H1 (cell line): ENCODE measurements at regions not wholly inside any gene's neighbourhood (a gene's known extent, or its start where the extent isn't known, plus 50 kb on each side); places are given as distances from the start of the nearest gene placed in this dataset.

Experiments
- CTCF ChIA-PET: fragments of 300-600 bp; sonication (Branson Sonifier 250); formaldehyde crosslinking; loops from one replicate; lab custom pipeline; 2021; ENCODE audit not compliant: partially characterized antibody; lab: Charles Lee
- POLR2A ChIA-PET: fragments of 300-600 bp; sonication (Branson Sonifier 250); formaldehyde crosslinking; loops from one replicate; lab custom pipeline; 2021; ENCODE audit warnings: inconsistent platforms; ENCODE audit not compliant: partially characterized antibody; lab: Charles Lee
- DNase-seq, 2 experiments: peaks; one replicate each; pipeline versions ENCODE4 v3.0.0 to v3.0.0-alpha.2; 2010 to 2022; ENCODE audit warnings: low spot score in 2 of 2, low read depth in 1 of 2, mixed read lengths in 1 of 2
- FAIRE-seq: peaks from 2 replicates; lab custom pipeline; 2011; peaks lifted over from hg19 to GRCh38; lab: Jason Lieb, UNC
- H2AFZ ChIP-seq: 2 replicates; pipeline ENCODE4 v1.8.1; 2012; ENCODE audit warnings: low read length, inconsistent platforms
- H2AK5ac ChIP-seq: 2 replicates; pipeline ENCODE4 v1.6.1; 2013; ENCODE audit warnings: low read depth, low read length
- H2BK120ac ChIP-seq: replicated peaks from 2 replicates; pipeline ENCODE3; 2013; ENCODE audit warnings: low read depth, low read length, inconsistent platforms
- H2BK12ac ChIP-seq: 2 replicates; pipeline ENCODE4 v1.6.1; 2013; ENCODE audit warnings: low read depth, low read length
- H2BK15ac ChIP-seq: 2 replicates; pipeline ENCODE4 v1.6.1; 2013; ENCODE audit warnings: low read length
- H2BK20ac ChIP-seq: 2 replicates; pipeline ENCODE4 v1.6.1; 2013; ENCODE audit warnings: low read length
- H2BK5ac ChIP-seq: 2 replicates; pipeline ENCODE4 v1.6.1; 2013; ENCODE audit warnings: low read depth, low read length
- H3K14ac ChIP-seq: 2 replicates; pipeline ENCODE4 v1.6.1; 2013; ENCODE audit warnings: inconsistent platforms; ENCODE audit not compliant: insufficient read length
- H3K18ac ChIP-seq: 2 replicates; pipeline ENCODE4 v1.6.1; 2013; ENCODE audit warnings: low read length; ENCODE audit errors: extremely low read depth
- H3K23ac ChIP-seq: 2 replicates; pipeline ENCODE4 v1.6.1; 2013; ENCODE audit warnings: inconsistent platforms; ENCODE audit not compliant: insufficient read length
- H3K23me2 ChIP-seq: 2 replicates; pipeline ENCODE4 v1.6.1; 2013; ENCODE audit warnings: low read depth, low read length
- H3K27ac ChIP-seq: 2 replicates; pipeline ENCODE4 v1.6.1; 2011; ENCODE audit warnings: low read depth, low read length, inconsistent platforms
- H3K27me3 ChIP-seq, 4 experiments: replicated peaks in 1 of 4; 1 replicate in 1 of 4; 2 replicates in 3 of 4; pipeline versions ENCODE4 v1.6.1 to v1.8.1; 2011 to 2013; ENCODE audit warnings: low read length in 3 of 4, mild to moderate bottlenecking in 3 of 4, inconsistent platforms in 2 of 4, mixed read lengths in 2 of 4, moderate library complexity in 1 of 4; ENCODE audit not compliant: control insufficient read depth in 3 of 4, insufficient read depth in 3 of 4; ENCODE audit errors: extremely low read depth in 1 of 4
- H3K36me3 ChIP-seq, 4 experiments: 2 replicates each; pipeline versions ENCODE4 v1.6.1 to v1.8.1; 2011 to 2013; ENCODE audit warnings: mild to moderate bottlenecking in 4 of 4, low read length in 3 of 4, moderate library complexity in 2 of 4, control low read depth in 1 of 4, inconsistent platforms in 1 of 4; ENCODE audit not compliant: insufficient read depth in 4 of 4, control insufficient read depth in 2 of 4
- H3K4ac ChIP-seq: replicated peaks from 2 replicates; pipeline ENCODE3; 2013; ENCODE audit warnings: low read length, low read depth, mixed read lengths, inconsistent platforms; ENCODE audit not compliant: insufficient read length
- H3K4me1 ChIP-seq, 4 experiments: replicated peaks in 1 of 4; 1 replicate in 1 of 4; 2 replicates in 3 of 4; pipeline versions ENCODE4 v1.6.1 to v1.8.1; 2011 to 2013; ENCODE audit warnings: low read length in 3 of 4, inconsistent platforms in 2 of 4, mixed read lengths in 1 of 4; ENCODE audit not compliant: insufficient read depth in 4 of 4, control insufficient read depth in 3 of 4
- H3K4me2 ChIP-seq, 2 experiments: 2 replicates each; pipeline versions ENCODE4 v1.6.1 to v1.8.1; 2011 to 2013; ENCODE audit warnings: low read depth in 2 of 2, low read length in 2 of 2, control low read depth in 1 of 2, inconsistent platforms in 1 of 2, mild to moderate bottlenecking in 1 of 2; ENCODE audit not compliant: insufficient read depth in 1 of 2
- H3K4me3 ChIP-seq, 4 experiments: fragments of 200-600, 300-600 bp in 1 of 4; sonication (generic), shearing (Covaris generic), sonication (Bioruptor Twin) in 1 of 4; 2 replicates each; pipeline versions ENCODE4 v1.5.1 to v1.8.1; 2011 to 2016; ENCODE audit warnings: low read length in 4 of 4, low read depth in 3 of 4, control low read depth in 2 of 4, inconsistent platforms in 2 of 4, mild to moderate bottlenecking in 2 of 4, mixed read lengths in 1 of 4, moderate library complexity in 1 of 4; ENCODE audit not compliant: insufficient read depth in 2 of 4; ENCODE audit errors: extremely low read depth in 1 of 4
- H3K56ac ChIP-seq: replicated peaks from 2 replicates; pipeline ENCODE3; 2013; ENCODE audit warnings: low read depth, mild to moderate bottlenecking, mixed read lengths, low read length, inconsistent platforms; ENCODE audit not compliant: insufficient read length
- H3K79me1 ChIP-seq: 2 replicates; pipeline ENCODE4 v1.6.1; 2013; ENCODE audit warnings: low read depth, low read length, control low read depth
- H3K79me2 ChIP-seq, 2 experiments: 2 replicates each; pipeline versions ENCODE4 v1.6.1 to v1.8.1; 2012 to 2013; ENCODE audit warnings: low read length in 2 of 2, mild to moderate bottlenecking in 2 of 2, inconsistent platforms in 1 of 2; ENCODE audit not compliant: insufficient read depth in 2 of 2, control insufficient read depth in 1 of 2
- H3K9ac ChIP-seq, 4 experiments: replicated peaks in 1 of 4; 1 replicate in 1 of 4; 2 replicates in 3 of 4; pipeline versions ENCODE4 v1.6.1 to v1.8.1; 2011 to 2013; ENCODE audit warnings: low read depth in 3 of 4, low read length in 3 of 4, control low read depth in 2 of 4, mild to moderate bottlenecking in 2 of 4, moderate library complexity in 2 of 4, inconsistent platforms in 1 of 4; ENCODE audit errors: extremely low read depth in 1 of 4
- H3K9me3 ChIP-seq, 2 experiments: 2 replicates each; pipeline versions ENCODE4 v1.6.1 to v1.8.1; 2012 to 2013; ENCODE audit warnings: mild to moderate bottlenecking in 2 of 2, moderate library complexity in 2 of 2, control low read depth in 1 of 2, inconsistent platforms in 1 of 2, low read depth in 1 of 2, low read length in 1 of 2, mixed read lengths in 1 of 2; ENCODE audit not compliant: insufficient read depth in 2 of 2
- H4K20me1 ChIP-seq, 2 experiments: replicated peaks in 1 of 2; 2 replicates each; pipeline versions ENCODE3 to v1.8.1; 2011 to 2013; ENCODE audit warnings: inconsistent platforms in 2 of 2, low read length in 2 of 2, mild to moderate bottlenecking in 1 of 2; ENCODE audit not compliant: insufficient read depth in 2 of 2, control insufficient read depth in 1 of 2
- H4K5ac ChIP-seq: 2 replicates; pipeline ENCODE4 v1.6.1; 2013; ENCODE audit warnings: low read length, low read depth, mixed read lengths, inconsistent platforms; ENCODE audit not compliant: insufficient read length
- H4K8ac ChIP-seq: 2 replicates; pipeline ENCODE4 v1.8.0; 2013; ENCODE audit warnings: mild to moderate bottlenecking, moderate library complexity, low read length, inconsistent platforms; ENCODE audit not compliant: insufficient read depth; ENCODE audit errors: extremely low read depth
- H4K91ac ChIP-seq: replicated peaks from 2 replicates; pipeline ENCODE3; 2013; ENCODE audit warnings: low read length, mixed read lengths, inconsistent platforms; ENCODE audit not compliant: insufficient read length
- BCL11A ChIP-seq, 2 experiments: IDR thresholded peaks; one replicate each; pipeline ENCODE4 v1.6.1; 2011; ENCODE audit warnings: low read depth in 2 of 2, low read length in 2 of 2, mild to moderate bottlenecking in 2 of 2
- JUND ChIP-seq: IDR thresholded peaks from 2 replicates; pipeline ENCODE4 v1.6.1; 2011; ENCODE audit warnings: mild to moderate bottlenecking, improper control_type of control experiment, low read length
- WGBS, 2 experiments: shearing (Covaris generic) in 1 of 2; methylation state at CpG; one replicate each; pipeline versions ENCODE4 v1.1.6 to v1.1.7; 2013 to 2015; ENCODE audit warnings: low lambda C conversion rate in 2 of 2, mixed read lengths in 2 of 2, inconsistent platforms in 1 of 2, low coverage in 1 of 2, missing lambda C conversion rate in 1 of 2; ENCODE audit not compliant: insufficient replicate concordance in 2 of 2, insufficient coverage in 1 of 2, insufficient read length in 1 of 2; ENCODE audit errors: extremely low coverage in 1 of 2, missing lambda C conversion rate in 1 of 2; 5-methylcytosine and 5-hydroxymethylcytosine counted together

DNA sequence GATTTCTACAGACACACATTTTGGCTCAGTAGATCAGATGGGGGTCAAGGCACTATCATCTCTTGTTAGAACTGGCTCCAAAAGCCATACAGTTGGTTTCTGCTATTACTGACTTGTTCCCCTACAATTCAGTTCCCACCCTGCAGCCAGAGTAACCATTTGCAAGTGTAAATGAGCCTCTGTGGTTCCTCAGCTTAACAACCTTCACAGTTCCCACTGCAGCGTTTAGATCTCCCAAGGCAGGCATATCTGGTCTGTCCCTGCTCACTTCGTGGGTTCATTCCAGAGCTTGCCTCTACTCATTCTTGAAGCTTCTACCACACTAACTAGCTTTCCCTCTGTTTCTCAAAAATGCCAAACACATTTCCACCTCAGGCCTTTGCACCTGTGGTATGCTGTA is 186.1 kb downstream of the CBLN1 start:
- no peak overlapping the region for H4K8ac ChIP-seq
- H3K4ac ChIP-seq: no peak overlapping the region
- no peak overlapping the region for H2BK15ac ChIP-seq
- no peaks in the 10 kb centered on the region for H4K20me1 ChIP-seq
- H3K23me2 ChIP-seq: no peaks in the 10 kb centered on the region
- H2AFZ ChIP-seq: peak overlapping the region; percentile 4; the same call in 1 of the 2 replicates
- H3K79me2 ChIP-seq: no peaks in the 10 kb centered on the region
- FAIRE-seq (no peak), DNase-seq (no peak)
- no peak overlapping the region for H3K23ac ChIP-seq
- no peak overlapping the region for H2BK5ac ChIP-seq
- CTCF ChIA-PET: interaction anchor here (0.6 to 1.3 kb wide), 8 partner anchors 20 to 255 kb away, joined by 3 to 5 read pairs (median 3); no protein-coding TSS in a partner anchor
- no peak overlapping the region for H2BK12ac ChIP-seq
- no peaks in the 10 kb centered on the region for H3K36me3 ChIP-seq
- WGBS, 2 experiments: 72% methylated on average over 2 of the region's 2 CpGs; no CpG with 5 or more reads in 1 of the 2 experiments
- no peak overlapping the region for H4K5ac ChIP-seq
- no peak overlapping the region for H4K91ac ChIP-seq
- no peak overlapping the region for H3K27ac ChIP-seq
- H2AK5ac ChIP-seq: no peak overlapping the region
- POLR2A ChIA-PET: no interaction called here
- H3K79me1 ChIP-seq: no peaks in the 10 kb centered on the region
- no peak overlapping the region for H3K14ac ChIP-seq
- no peak overlapping the region for H3K18ac ChIP-seq
- 0 out of 7 replicates have a peak, but pooled peaks cover 0 to 4% (median 0%) of the 10 kb centered on the region in 4 experiments for H3K4me1 ChIP-seq
- H3K4me3 ChIP-seq: no peak overlapping the region
- peaks cover 0 to 1% (median 0%) of the 10 kb centered on the region in 4 experiments; a peak in 1 of 7 replicates for H3K27me3 ChIP-seq
- no peak overlapping the region for H3K56ac ChIP-seq
- no peak overlapping the region for H3K4me2 ChIP-seq
- no peaks in the 10 kb centered on the region for H3K9me3 ChIP-seq
- TF ChIP-seq JUND: no peak
- TF ChIP-seq BCL11A (IDR thresholded peaks at IDR 0.05; ENCODE audit: low read depth in 2 of 2, low read length in 2 of 2): no peak
- H2BK20ac ChIP-seq: no peak overlapping the region
- H3K9ac ChIP-seq: no peak overlapping the region
- no peak overlapping the region for H2BK120ac ChIP-seq
